ENCODE measurements at regions not wholly inside any gene's neighbourhood (a gene's known extent, or its start where the extent isn't known, plus 50 kb on each side); places are given as distances from the start of the nearest gene placed in this dataset.
A peak's percentile ranks its signal among the peaks of the same experiment; 100 is the strongest.

GRCh38 chr3:11089931-11090330, 64.4 kb upstream of the HRH1 start:
- no peak for DNase-seq

DNA sequence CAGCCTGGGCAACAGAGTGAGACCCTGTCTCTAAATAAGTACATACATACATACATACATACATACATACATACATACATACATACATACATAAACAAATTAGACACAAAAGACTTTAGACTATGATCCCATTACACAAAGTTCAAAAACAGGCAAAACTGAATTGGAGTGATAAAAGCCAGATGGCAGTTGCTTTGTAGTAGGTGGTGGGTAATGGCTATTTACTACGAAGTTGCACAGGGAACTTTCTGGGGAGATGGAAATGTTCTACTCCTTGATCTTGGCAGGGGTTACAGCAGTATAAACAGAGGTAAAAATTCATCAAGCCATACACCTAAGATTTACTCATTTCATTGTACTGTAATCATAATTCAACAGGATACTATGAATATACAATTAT, 63.7 kb upstream of the HRH1 start:
- no peak for DNase-seq

DNA sequence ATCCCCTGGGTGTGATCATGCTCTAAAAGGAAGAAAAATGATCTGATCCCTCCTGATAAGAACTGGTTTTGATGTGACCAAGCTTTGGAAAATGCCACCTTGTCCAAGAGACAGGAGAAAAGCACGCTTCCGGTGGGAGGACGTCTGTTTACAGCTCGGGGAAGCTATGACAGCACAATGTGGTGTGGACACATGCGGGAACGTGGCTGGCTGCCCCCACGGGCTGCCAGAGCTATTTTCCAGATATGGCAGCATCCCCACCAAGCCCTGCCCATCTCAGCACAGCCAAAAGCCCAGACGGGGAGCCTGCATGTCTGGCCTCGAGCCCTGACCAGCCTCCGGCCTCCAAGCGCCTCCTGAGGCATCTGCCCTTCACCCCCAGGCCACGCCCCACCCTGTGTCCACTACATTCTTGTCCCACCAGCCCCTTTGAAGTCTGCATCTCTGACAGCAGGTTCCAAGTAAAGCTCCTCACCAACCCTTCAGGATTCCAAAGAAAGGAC, 63.2 kb upstream of the HRH1 start:
- no peak for DNase-seq

GRCh38 chr3:11091791-11092190, 62.5 kb upstream of the HRH1 start:
- DNase-seq: no peak

- DNase-seq: no peak
Observed at GRCh38 chr3:11093823-11094340, 60.4 kb upstream of the HRH1 start.

GRCh38 chr3:11095932-11096265, 58.4 kb upstream of the HRH1 start:
- no peak for DNase-seq

- DNase-seq: peak; percentile 70 to 78
Observed at GRCh38 chr3:11096266-11097139, 57.8 kb upstream of the HRH1 start.

DNA sequence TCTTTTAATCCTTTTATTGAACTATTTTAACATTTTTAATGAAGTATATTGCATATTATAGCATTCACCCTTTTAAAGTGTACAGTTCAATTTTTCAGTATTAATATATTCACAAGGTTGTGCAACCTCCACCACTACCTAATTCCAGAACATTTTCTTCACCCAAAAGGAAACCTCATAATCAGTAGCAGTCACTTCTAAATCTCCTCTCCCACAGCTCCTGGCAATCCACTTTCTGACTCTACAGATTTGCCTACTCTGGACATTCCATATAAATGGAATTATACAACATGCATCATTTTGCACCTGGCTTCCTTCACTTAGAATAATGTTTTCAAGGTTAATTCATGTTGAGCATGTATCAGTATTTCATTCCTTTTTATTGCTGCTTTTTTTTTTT, 55.0 kb upstream of the HRH1 start:
- no peak for DNase-seq

Measured in stimulated activated CD4-positive, alpha-beta T cell treated with anti-CD3 and anti-CD28 coated beads, Interleukin-4, amount 100 ng/mL, for 4 hours (primary cell).